Natural killer cell (primary cell): ENCODE measurements at regions not wholly inside any gene's neighbourhood (a gene's known extent, or its start where the extent isn't known, plus 50 kb on each side); places are given as distances from the start of the nearest gene placed in this dataset.

ENCODE experiments used
- ATAC-seq, 3 donors: fragments of 150-1000 bp in 2 of 3; fragments of 200-7000 bp in 1 of 3; cut with Tn5 transposase; 1 replicate in 1 of 3; 2 replicates in 2 of 3; pipeline ENCODE4 v1.10.0; 2021; ENCODE audit warnings: mild to moderate bottlenecking in 2 of 3, moderate library complexity in 2 of 3
- DNase-seq, 2 donors: peaks; one replicate each; pipeline versions ENCODE4 v3.0.0 to v3.0.0-alpha.2; 2013 to 2021; ENCODE audit warnings: mixed read lengths in 1 of 2
- H3K27ac ChIP-seq: one replicate; pipeline ENCODE4 v1.5.1; 2013; ENCODE audit warnings: mild to moderate bottlenecking, low read length
- H3K27me3 ChIP-seq: one replicate; pipeline ENCODE4 v1.6.1; 2013; ENCODE audit warnings: low read length; ENCODE audit not compliant: control insufficient read depth, insufficient read depth
- H3K36me3 ChIP-seq: one replicate; pipeline ENCODE4 v1.6.1; 2013; ENCODE audit warnings: low read length; ENCODE audit not compliant: control insufficient read depth, insufficient read depth
- H3K4me1 ChIP-seq: one replicate; pipeline ENCODE4 v1.6.1; 2013; ENCODE audit warnings: low read length; ENCODE audit not compliant: control insufficient read depth, insufficient read depth
- H3K4me3 ChIP-seq: one replicate; pipeline ENCODE4 v1.5.1; 2013; ENCODE audit warnings: low read length
- H3K9me3 ChIP-seq: one replicate; pipeline ENCODE4 v1.6.1; 2013; ENCODE audit warnings: low read length; ENCODE audit not compliant: control insufficient read depth, insufficient read depth
- H3K27ac Mint-ChIP-seq, 2 donors: one replicate each; pipeline ENCODE4 v1.8.0; 2022; ENCODE audit warnings: mild to moderate bottlenecking in 2 of 2, mixed read lengths in 2 of 2, moderate library complexity in 1 of 2
- H3K27me3 Mint-ChIP-seq, 2 donors: one replicate each; pipeline ENCODE4 v1.8.0; 2022; ENCODE audit warnings: low read depth in 2 of 2, mixed read lengths in 2 of 2
- H3K36me3 Mint-ChIP-seq: one replicate; pipeline ENCODE4 v1.8.0; 2022; ENCODE audit warnings: mixed read lengths
- H3K4me1 Mint-ChIP-seq, 2 donors: one replicate each; pipeline ENCODE4 v1.8.0; 2022; ENCODE audit warnings: mixed read lengths in 2 of 2
- H3K4me3 Mint-ChIP-seq: one replicate; pipeline ENCODE4 v1.8.0; 2022; ENCODE audit warnings: mild to moderate bottlenecking, moderate library complexity, mixed read lengths
- H3K9me3 Mint-ChIP-seq, 2 donors: one replicate each; pipeline ENCODE4 v1.8.0; 2022; ENCODE audit warnings: mixed read lengths in 2 of 2
- WGBS: methylation state at CpG from one replicate; pipeline ENCODE4 v1.1.7; 2013; ENCODE audit warnings: missing lambda C conversion rate; ENCODE audit not compliant: insufficient coverage; 5-methylcytosine and 5-hydroxymethylcytosine counted together
- intact Hi-C: fragments of 100-400 bp; cut with micrococcal nuclease; formaldehyde crosslinking; loops from one replicate; pipeline ENCODE4 v1.14.2; 2022
- TF ChIP-seq, protein P1 (sequence below): fragments of 200-600 bp; IDR thresholded peaks from one replicate; pipeline ENCODE4 v1.8.0; 2022; ENCODE audit warnings: antibody characterized with exemption

DNA sequence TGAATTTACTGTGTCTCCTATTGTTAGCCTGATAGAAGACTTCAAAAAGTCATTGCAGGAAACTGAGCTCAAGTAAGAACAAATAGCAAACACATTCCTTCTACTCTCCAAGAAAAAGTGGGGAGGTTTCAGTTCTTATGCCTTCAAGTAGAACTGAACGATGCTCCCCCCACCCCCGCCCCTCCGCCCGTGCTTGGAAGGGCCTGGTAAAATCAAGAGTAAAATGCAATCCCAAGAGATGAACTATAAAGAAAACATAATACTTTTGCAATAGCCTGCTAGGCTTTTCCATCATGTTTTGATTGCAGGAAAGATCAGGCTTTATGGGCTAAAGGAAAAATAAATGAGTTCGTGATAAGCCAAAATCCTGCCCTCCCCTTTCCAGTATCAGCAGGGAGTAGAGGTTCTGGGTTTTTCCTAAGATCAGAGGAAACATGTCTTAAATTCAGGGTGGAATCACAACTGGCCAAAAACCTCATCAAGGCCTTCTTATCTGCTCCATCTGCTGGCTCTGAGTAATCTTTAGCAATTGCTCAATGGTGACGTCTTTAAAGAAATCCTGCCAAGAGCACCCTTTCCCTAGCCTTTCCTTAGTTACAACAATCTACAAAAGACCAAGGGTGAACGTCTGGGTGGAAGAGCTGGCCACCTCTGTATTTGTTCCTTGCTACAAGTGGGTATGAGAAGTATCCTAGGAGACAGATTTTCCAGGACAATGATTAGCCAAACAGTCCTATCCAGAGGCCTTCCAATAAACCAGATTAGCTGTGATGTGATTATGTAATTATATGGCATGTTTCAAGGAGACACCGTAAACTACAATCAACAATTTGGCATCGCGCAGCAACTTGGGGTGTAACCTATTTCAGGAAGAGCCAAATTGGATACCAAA, 66.3 kb upstream of the FAM9C start:
- H3K4me3 Mint-ChIP-seq, result no peak overlapping the region

DNA sequence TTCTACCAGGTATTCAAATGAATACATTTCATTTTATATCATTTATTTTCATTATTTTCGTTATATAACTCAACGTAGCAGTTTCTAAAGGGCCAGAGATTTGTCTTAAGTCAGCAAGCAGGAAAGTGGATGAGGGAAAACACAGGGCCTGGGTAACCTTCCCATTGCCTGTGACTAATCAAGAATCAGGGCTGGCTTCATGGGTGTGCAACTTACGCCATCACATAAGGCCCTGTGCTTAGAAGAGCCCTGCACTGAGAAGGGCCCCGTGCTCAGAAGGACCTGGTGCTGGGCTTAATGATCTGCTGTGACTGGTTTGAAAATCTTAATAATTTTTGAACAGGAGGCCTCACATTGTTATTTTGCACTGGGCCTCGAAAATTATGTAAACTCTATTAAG, 65.4 kb upstream of the FAM9C start:
- Mint-ChIP-seq H3K4me1 (no peaks in the 10 kb centered on the region), H3K4me3 (no peak overlapping the region), H3K9me3 (no peaks in the 10 kb centered on the region), H3K36me3 (no peaks in the 10 kb centered on the region), H3K27ac (no peak overlapping the region), H3K27me3 (peaks cover 0 to 22% of the 10 kb centered on the region in 2 donors)
- DNase-seq (no peak), ATAC-seq (no peak)
- Histone ChIP-seq H3K27me3 (no peaks in the 10 kb centered on the region), H3K27ac (no peak overlapping the region), H3K4me3 (no peak overlapping the region), H3K9me3 (peaks cover 4% of the 10 kb centered on the region), H3K4me1 (no peaks in the 10 kb centered on the region), H3K36me3 (no peaks in the 10 kb centered on the region)
- intact Hi-C loops, result no loop called here
- WGBS, result 97% methylated on average over 3 of the region's 5 CpGs
- TF ChIP-seq, protein P1, sequence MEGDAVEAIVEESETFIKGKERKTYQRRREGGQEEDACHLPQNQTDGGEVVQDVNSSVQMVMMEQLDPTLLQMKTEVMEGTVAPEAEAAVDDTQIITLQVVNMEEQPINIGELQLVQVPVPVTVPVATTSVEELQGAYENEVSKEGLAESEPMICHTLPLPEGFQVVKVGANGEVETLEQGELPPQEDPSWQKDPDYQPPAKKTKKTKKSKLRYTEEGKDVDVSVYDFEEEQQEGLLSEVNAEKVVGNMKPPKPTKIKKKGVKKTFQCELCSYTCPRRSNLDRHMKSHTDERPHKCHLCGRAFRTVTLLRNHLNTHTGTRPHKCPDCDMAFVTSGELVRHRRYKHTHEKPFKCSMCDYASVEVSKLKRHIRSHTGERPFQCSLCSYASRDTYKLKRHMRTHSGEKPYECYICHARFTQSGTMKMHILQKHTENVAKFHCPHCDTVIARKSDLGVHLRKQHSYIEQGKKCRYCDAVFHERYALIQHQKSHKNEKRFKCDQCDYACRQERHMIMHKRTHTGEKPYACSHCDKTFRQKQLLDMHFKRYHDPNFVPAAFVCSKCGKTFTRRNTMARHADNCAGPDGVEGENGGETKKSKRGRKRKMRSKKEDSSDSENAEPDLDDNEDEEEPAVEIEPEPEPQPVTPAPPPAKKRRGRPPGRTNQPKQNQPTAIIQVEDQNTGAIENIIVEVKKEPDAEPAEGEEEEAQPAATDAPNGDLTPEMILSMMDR, result no peak

More for the DNA sequence above, 66.3 kb upstream of the FAM9C start:
- Histone ChIP-seq H3K27ac (no peak overlapping the region), H3K27me3 (no peaks in the 10 kb centered on the region), H3K4me1 (no peaks in the 10 kb centered on the region), H3K9me3 (peaks cover 4% of the 10 kb centered on the region), H3K4me3 (no peak overlapping the region), H3K36me3 (no peaks in the 10 kb centered on the region)
- intact Hi-C loops, result no loop called here
- 100% methylated on average over 3 of the region's 10 CpGs for WGBS
- ATAC-seq (no peak), DNase-seq (no peak)
- TF ChIP-seq, protein P1, result no peak
- Mint-ChIP-seq H3K9me3 (no peaks in the 10 kb centered on the region), H3K27me3 (peaks cover 0 to 13% of the 10 kb centered on the region in 2 donors), H3K27ac (no peak overlapping the region), H3K4me1 (no peaks in the 10 kb centered on the region), H3K36me3 (no peaks in the 10 kb centered on the region)

DNA sequence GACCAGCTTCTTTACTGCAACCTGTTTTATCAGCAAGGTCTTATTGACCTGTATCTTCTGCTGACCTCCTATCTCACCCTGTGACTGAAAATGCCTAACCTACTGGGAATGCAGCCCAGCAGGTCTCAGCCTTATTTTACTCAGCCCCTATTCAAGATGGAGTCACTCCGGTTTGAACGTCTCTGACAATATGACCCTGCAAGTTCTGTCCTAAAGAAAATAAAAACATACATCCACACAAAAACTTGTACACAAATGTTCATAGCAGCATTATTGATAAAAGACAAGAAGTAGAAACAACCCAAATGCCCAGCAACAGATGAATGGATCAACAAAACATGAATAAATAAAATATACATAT, 59.5 kb upstream of the FAM9C start:
- no peak overlapping the region for H3K27ac ChIP-seq
- H3K27me3 ChIP-seq, result no peaks in the 10 kb centered on the region
- peaks cover 31 to 34% of the 10 kb centered on the region in 2 donors for H3K4me1 Mint-ChIP-seq
- H3K36me3 ChIP-seq, result no peaks in the 10 kb centered on the region
- peaks cover 0 to 54% of the 10 kb centered on the region in 2 donors for H3K27me3 Mint-ChIP-seq
- H3K36me3 Mint-ChIP-seq, result no peaks in the 10 kb centered on the region
- no peaks in the 10 kb centered on the region for H3K9me3 ChIP-seq
- WGBS, result 100% methylated on average over 2 of the region's 2 CpGs
- no peak overlapping the region for H3K27ac Mint-ChIP-seq
- ATAC-seq, result no peak
- no peak for DNase-seq
- H3K4me1 ChIP-seq, result no peaks in the 10 kb centered on the region
- no peaks in the 10 kb centered on the region for H3K9me3 Mint-ChIP-seq
- intact Hi-C loops, result no loop called here
- H3K4me3 Mint-ChIP-seq, result no peak overlapping the region
- no peak overlapping the region for H3K4me3 ChIP-seq
- TF ChIP-seq, protein P1, result no peak
